Skeletal muscle tissue (tissue), 3 donors: ENCODE measurements at regions not wholly inside any gene's neighbourhood (a gene's known extent, or its start where the extent isn't known, plus 50 kb on each side); places are given as distances from the start of the nearest gene placed in this dataset.
"Not testable (repeated sequence)": the region's sequence is repeated elsewhere in the genome, so short reads cannot be mapped to it uniquely, and the experiment has no call there.

Source experiments
- H3K27ac ChIP-seq: one replicate; pipeline ENCODE4 v1.7.0; 2013; ENCODE audit warnings: mild to moderate bottlenecking, low read depth, low read length, inconsistent platforms
- H3K27me3 ChIP-seq, 3 donors: one replicate each; pipeline ENCODE4 v1.7.0; 2013; ENCODE audit warnings: low read length in 3 of 3; ENCODE audit not compliant: control insufficient read depth in 3 of 3, insufficient read depth in 3 of 3
- H3K36me3 ChIP-seq, 3 donors: one replicate each; pipeline ENCODE4 v1.7.0; 2013; ENCODE audit warnings: low read length in 3 of 3; ENCODE audit not compliant: control insufficient read depth in 3 of 3, insufficient read depth in 3 of 3
- H3K4me1 ChIP-seq, 3 donors: one replicate each; pipeline ENCODE4 v1.7.0; 2013; ENCODE audit warnings: low read length in 3 of 3, mild to moderate bottlenecking in 3 of 3; ENCODE audit not compliant: control insufficient read depth in 3 of 3, insufficient read depth in 3 of 3
- H3K4me3 ChIP-seq, 3 donors: one replicate each; pipeline ENCODE4 v1.7.0; 2013; ENCODE audit warnings: low read length in 3 of 3
- H3K9ac ChIP-seq, 3 donors: one replicate each; pipeline ENCODE4 v1.7.0; 2013; ENCODE audit warnings: low read length in 3 of 3, mild to moderate bottlenecking in 3 of 3, moderate library complexity in 2 of 3, low read depth in 1 of 3
- H3K9me3 ChIP-seq, 3 donors: one replicate each; pipeline ENCODE4 v1.7.0; 2013; ENCODE audit warnings: low read length in 3 of 3; ENCODE audit not compliant: control insufficient read depth in 3 of 3
- donor health status: Osteomylitis.

DNA sequence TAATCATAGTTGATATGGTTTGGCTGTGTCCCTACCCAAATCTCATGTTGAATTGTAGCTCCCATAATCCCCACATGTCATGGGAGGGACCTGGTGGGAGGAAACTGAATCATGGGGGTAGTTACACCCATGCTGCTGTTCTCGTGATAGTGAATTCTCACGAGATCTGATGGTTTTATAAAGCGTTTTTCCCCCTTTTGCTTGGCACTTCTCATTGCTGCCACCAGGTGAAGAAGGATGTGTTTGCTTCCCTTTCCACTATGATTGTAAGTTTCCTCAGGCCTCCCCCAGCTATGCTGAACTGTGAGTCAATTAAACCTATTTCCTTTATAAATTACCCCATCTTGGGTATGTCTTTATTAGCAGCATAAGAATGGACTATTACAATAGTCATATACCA, 86.0 kb upstream of the MID1 start:
- not testable (repeated sequence) for H3K4me3 ChIP-seq, H3K27me3 ChIP-seq, H3K9me3 ChIP-seq, H3K36me3 ChIP-seq, H3K4me1 ChIP-seq, H3K9ac ChIP-seq, H3K27ac ChIP-seq

GRCh38 chrX:10707773-10708172, 87.4 kb upstream of the MID1 start:
- Histone ChIP-seq H3K27me3 (no peaks in the 10 kb centered on the region), H3K4me1 (no peaks in the 10 kb centered on the region), H3K9ac (no peak overlapping the region), H3K4me3 (no peak overlapping the region), H3K9me3 (no peaks in the 10 kb centered on the region), H3K27ac (no peak overlapping the region), H3K36me3 (no peaks in the 10 kb centered on the region)

GRCh38 chrX:10709276-10709675, 88.9 kb upstream of the MID1 start:
- Histone ChIP-seq H3K36me3 (no peaks in the 10 kb centered on the region), H3K9me3 (no peaks in the 10 kb centered on the region), H3K4me3 (no peak overlapping the region), H3K4me1 (no peaks in the 10 kb centered on the region), H3K9ac (no peak overlapping the region), H3K27ac (no peak overlapping the region), H3K27me3 (no peaks in the 10 kb centered on the region)

DNA sequence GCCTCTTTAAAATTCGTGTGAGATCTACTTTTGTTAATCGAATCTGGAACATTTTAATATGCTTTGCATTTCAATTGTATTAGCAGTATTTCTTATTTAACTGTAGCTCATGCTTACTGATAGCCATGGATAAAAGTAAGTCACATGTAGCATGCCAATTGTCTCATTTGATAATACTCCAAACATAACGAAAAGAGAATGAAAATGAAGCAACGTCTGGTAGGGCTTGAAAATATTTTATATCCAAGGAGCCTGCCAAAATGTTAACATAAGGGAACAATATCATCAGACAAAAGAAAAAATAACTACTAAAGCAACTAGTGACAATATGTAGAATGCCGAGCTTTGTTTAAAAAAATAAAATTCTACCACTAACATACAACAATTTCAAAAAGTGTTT, 94.1 kb upstream of the MID1 start:
- H3K4me3 ChIP-seq: no peak overlapping the region
- H3K27ac ChIP-seq: no peak overlapping the region
- H3K4me1 ChIP-seq: no peaks in the 10 kb centered on the region
- H3K36me3 ChIP-seq: no peaks in the 10 kb centered on the region
- H3K9ac ChIP-seq: no peak overlapping the region
- H3K9me3 ChIP-seq: no peaks in the 10 kb centered on the region
- H3K27me3 ChIP-seq: no peaks in the 10 kb centered on the region

GRCh38 chrX:10722851-10723250, 102.5 kb upstream of the MID1 start:
- Histone ChIP-seq H3K9me3 (no peaks in the 10 kb centered on the region), H3K36me3 (no peaks in the 10 kb centered on the region), H3K27ac (no peak overlapping the region), H3K27me3 (no peaks in the 10 kb centered on the region), H3K4me3 (no peak overlapping the region), H3K4me1 (no peaks in the 10 kb centered on the region), H3K9ac (no peak overlapping the region)

DNA sequence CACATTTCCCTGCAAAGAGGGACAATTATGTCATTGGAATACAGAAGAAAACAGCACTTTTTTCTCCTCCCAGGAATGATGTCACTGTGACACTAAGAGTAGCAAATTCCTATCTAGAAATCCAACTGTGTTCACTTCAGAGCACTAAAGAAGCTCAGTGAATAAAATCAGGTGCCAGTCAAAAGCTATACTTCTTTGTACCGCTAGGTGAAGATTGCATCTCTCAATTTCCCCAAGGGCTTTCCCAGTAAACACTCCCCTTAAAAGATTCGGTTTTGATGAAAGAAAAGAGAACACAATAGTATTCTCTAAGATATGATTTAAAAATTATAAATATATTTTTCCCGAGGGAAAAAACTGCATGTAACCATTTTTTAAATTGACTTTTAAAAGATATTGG, 104.7 kb upstream of the MID1 start:
- Histone ChIP-seq H3K4me1 (no peaks in the 10 kb centered on the region), H3K9me3 (no peaks in the 10 kb centered on the region)

DNA sequence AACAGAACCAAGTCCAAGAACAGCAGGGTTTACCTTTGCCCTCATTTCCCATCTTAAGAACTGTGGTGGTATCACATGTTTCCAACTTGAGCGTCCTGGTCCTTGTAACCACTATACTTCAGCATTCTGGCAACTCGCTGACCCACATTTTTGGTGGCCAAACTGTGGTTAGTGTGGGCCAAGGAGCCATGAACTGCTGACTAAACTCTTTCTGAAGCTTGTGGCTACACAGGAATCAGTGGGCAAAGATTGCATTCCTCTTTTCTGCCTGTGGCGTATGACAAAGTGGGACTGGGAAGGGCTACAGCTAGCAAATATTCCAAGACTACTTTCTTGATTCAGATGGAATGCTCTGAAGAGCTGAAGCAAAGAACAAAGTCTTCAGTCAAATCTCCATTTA, 106.3 kb upstream of the MID1 start:
- H3K27ac ChIP-seq: no peak overlapping the region

More for the DNA sequence above, 104.7 kb upstream of the MID1 start:
- Histone ChIP-seq H3K9ac (no peak overlapping the region), H3K4me3 (no peak overlapping the region), H3K27ac (no peak overlapping the region), H3K27me3 (no peaks in the 10 kb centered on the region), H3K36me3 (no peaks in the 10 kb centered on the region)

DNA sequence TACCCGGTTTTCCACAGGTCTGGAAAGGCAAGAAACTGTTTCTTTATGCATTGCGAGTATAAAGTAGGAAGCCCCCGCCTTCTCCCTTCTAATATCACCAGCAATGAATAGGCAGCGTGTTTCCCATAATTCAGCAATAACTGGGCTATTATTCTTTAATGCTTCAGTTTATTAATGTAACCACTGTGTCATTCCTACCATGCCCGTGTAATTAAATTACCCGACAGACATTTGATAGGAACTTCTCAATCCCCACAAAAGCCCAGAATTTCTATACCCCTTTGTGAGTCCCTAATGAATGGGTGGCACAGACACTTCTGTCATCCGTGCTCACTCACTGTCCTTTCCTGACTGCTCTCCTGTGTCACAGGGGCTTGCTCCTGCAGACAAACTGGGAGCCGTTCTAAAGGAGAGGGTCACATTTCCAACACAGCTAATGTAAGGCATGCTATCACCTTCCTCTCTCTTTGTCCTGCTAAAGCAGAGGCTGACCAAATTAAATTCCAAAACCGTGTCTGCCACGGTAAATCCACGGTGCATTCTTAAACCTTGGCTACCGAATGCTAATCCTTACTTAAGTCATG, 108.5 kb upstream of the MID1 start:
- no peaks in the 10 kb centered on the region for H3K9me3 ChIP-seq
- H3K36me3 ChIP-seq: no peaks in the 10 kb centered on the region
- no peaks in the 10 kb centered on the region for H3K4me1 ChIP-seq
- H3K9ac ChIP-seq: no peak overlapping the region
- no peak overlapping the region for H3K4me3 ChIP-seq
- H3K27me3 ChIP-seq: no peaks in the 10 kb centered on the region
- H3K27ac ChIP-seq: no peak overlapping the region

More for the DNA sequence above, 106.3 kb upstream of the MID1 start:
- Histone ChIP-seq H3K9me3 (no peaks in the 10 kb centered on the region), H3K4me1 (no peaks in the 10 kb centered on the region), H3K4me3 (no peak overlapping the region), H3K36me3 (no peaks in the 10 kb centered on the region), H3K9ac (no peak overlapping the region), H3K27me3 (no peaks in the 10 kb centered on the region)

- Histone ChIP-seq H3K4me3 (no peak overlapping the region), H3K36me3 (no peaks in the 10 kb centered on the region), H3K4me1 (no peaks in the 10 kb centered on the region), H3K9ac (no peak overlapping the region), H3K9me3 (no peaks in the 10 kb centered on the region), H3K27me3 (no peaks in the 10 kb centered on the region), H3K27ac (no peak overlapping the region)
Observed at GRCh38 chrX:10739426-10739825, 119.0 kb upstream of the MID1 start.

- Histone ChIP-seq H3K4me1 (no peaks in the 10 kb centered on the region), H3K9ac (no peak overlapping the region), H3K4me3 (no peak overlapping the region), H3K36me3 (no peaks in the 10 kb centered on the region), H3K9me3 (no peaks in the 10 kb centered on the region), H3K27me3 (no peaks in the 10 kb centered on the region), H3K27ac (no peak overlapping the region)
Observed at GRCh38 chrX:10741003-10741402, 120.6 kb upstream of the MID1 start.

DNA sequence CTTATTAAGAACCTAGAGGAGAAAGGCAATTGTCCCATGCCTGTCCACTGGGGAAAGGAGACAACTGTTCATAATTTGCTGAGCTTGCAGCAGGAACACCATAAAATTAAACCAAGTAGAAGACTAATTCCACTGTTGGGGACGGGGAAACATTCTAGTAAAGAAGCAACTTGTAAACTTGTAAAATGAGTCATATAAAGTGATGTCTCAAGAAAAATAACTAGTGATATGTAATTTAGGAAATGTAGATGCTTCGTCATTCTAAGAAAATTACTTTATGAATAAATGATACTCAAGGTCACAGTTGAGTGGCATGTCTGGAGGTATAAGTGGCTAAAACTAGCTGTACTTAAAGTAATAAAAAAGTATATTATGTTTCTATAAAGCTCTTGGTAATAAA, 121.2 kb upstream of the MID1 start:
- no peaks in the 10 kb centered on the region for H3K27me3 ChIP-seq
- no peaks in the 10 kb centered on the region for H3K36me3 ChIP-seq
- no peaks in the 10 kb centered on the region for H3K9me3 ChIP-seq
- no peaks in the 10 kb centered on the region for H3K4me1 ChIP-seq
- no peak overlapping the region for H3K4me3 ChIP-seq
- no peak overlapping the region for H3K27ac ChIP-seq
- no peak overlapping the region for H3K9ac ChIP-seq
